ENCODE measurements at regions not wholly inside any gene's neighbourhood (a gene's known extent, or its start where the extent isn't known, plus 50 kb on each side); places are given as distances from the start of the nearest gene placed in this dataset.
"Not testable (repeated sequence)": the region's sequence is repeated elsewhere in the genome, so short reads cannot be mapped to it uniquely, and the experiment has no call there.

- not testable (repeated sequence) for TF ChIP-seq CTCF (IDR thresholded peaks at IDR 0.05; ENCODE audit: insufficient read depth, low read length, poor library complexity, severe bottlenecking); EZH2phosphoT487 (conservative IDR thresholded peaks at IDR 0.05; ENCODE audit: low read length)
Observed at GRCh38 chr22:16696900-16697299, 104.3 kb upstream of the CCT8L2 start.
